Neural progenitor cell (in vitro differentiated cells): ENCODE measurements at regions not wholly inside any gene's neighbourhood (a gene's known extent, or its start where the extent isn't known, plus 50 kb on each side); places are given as distances from the start of the nearest gene placed in this dataset.
"Not testable (repeated sequence)": the region's sequence is repeated elsewhere in the genome, so short reads cannot be mapped to it uniquely, and the experiment has no call there.

Experiments used
- CTCF ChIP-seq: fragments of 200-600 bp; sonication (generic); IDR thresholded peaks from 2 replicates; pipeline ENCODE4 v1.5.1; 2017; ENCODE audit warnings: antibody characterized with exemption, mild to moderate bottlenecking
- EZH2 ChIP-seq: fragments of 200-600 bp; sonication (generic); IDR thresholded peaks from 2 replicates; pipeline ENCODE4 v1.6.1; 2017; ENCODE audit warnings: antibody characterized with exemption, mild to moderate bottlenecking, moderate library complexity
- EZH2phosphoT487 ChIP-seq: fragments of 200-600 bp; sonication (generic); IDR thresholded peaks from 2 replicates; pipeline ENCODE4 v1.6.1; 2017; ENCODE audit warnings: antibody characterized with exemption

DNA sequence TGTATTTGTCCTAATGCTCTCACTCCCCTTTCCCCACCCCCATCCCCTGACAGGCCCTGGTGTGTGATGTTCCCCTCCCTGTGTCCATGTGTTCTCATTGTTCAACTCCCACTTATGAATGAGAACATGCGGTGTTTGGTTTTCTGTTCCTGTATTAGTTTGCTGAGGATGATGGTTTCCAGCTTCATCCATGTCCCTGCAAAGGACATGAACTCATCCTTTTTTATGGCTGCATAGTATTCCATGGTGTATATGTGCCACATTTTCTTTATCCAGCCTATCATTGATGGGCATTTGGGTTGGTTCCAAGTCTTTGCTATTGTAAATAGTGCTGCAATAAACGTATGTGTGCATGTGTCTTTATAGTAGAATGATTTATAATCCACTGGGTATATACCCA lies 52.3 kb upstream of the BMP5 start:
- not testable (repeated sequence) for TF ChIP-seq CTCF, EZH2, EZH2phosphoT487
